T47D (cell line): ENCODE measurements at regions not wholly inside any gene's neighbourhood (a gene's known extent, or its start where the extent isn't known, plus 50 kb on each side); places are given as distances from the start of the nearest gene placed in this dataset.

ENCODE experiments used
- DNase-seq, 2 experiments: peaks; one replicate each; pipeline versions ENCODE4 v3.0.0 to v3.0.0-alpha.2; 2011 to 2012; ENCODE audit warnings: low read depth in 1 of 2, low spot score in 1 of 2
- JUND ChIP-seq: IDR thresholded peaks from 2 replicates; pipeline ENCODE4 v1.6.1; 2012; ENCODE audit warnings: low read depth
- in situ Hi-C: cut with HindIII; loops from 2 replicates; pipeline ENCODE4 v1.10.0; 2016; ENCODE audit warnings: low sequenced_read_pairs, low pct_unique_long_range_greater_than_20kb

DNA sequence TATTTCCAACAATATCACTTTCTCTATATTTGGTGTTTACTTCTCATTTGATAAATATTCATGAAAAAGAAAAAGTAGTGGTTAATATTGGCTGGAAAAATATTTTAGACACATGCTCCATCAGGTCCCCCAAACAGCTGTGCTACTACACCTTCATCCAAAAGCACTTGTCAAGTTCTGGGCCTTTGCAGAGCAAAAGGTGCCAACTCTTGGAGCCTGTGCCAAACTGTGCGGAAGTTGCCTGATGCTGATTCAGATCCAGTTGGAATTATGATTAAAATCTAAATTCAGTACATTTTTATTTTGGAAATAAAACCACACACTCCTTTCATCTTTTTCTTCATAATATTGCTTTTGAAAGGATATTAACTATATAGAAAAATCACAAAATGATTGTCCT, 1497.4 kb upstream of the CADM2 start:
- in situ Hi-C loops = no loop called here
- no peak for DNase-seq
- no peak for TF ChIP-seq JUND

DNA sequence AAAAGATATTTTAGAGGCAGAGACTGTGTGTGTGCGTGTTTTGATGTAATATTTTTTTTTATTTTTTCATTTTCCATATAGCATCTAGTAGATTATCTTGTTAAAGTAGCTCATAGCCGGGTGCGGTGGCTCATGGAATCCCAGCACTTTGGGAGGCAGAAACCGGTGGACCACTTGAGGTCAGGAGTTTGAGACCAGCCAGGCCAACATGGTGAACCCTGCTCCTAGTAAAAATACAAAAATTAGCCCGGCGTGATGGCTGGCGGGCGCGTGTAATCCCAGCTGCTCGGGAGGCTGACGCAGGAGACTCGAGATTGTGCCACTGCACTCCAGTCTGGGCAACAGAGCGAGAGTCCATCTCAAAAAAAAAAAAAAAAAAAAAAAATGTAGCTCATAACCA, 1481.2 kb upstream of the CADM2 start:
- no peak for TF ChIP-seq JUND
- DNase-seq = no peak
- in situ Hi-C loops = no loop called here

DNA sequence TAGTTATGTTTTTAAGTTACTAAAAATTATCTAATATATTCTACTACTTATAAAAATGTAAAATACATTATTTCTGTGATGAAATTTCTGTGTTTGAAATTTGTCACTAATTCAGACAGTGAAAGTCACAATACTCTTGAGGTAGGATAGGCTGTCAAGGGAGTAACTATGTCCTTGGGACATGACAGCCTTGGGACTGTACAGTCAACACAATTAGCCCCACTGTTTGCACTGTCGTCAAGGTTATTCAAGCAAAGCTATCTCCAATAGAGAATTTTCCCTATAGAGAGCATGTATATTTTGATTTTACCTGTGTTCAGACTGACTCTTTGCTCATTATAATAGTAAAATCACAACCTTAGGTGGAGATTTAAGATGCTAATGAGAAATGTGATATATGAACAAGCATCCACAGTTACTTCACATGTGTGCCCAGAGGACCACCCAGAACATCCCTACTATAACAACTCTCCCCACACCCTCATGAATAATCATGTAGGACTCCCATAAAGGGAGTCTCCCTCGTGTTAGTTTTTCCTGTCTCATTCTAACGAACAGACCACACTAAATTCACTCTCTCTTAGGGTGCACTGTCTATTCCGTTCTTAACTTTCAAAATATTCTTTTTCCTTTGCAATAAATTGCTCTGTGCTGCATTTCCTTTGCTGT, 1476.3 kb upstream of the CADM2 start:
- no peak for DNase-seq
- no peak for TF ChIP-seq JUND
- in situ Hi-C loops = no loop called here

DNA sequence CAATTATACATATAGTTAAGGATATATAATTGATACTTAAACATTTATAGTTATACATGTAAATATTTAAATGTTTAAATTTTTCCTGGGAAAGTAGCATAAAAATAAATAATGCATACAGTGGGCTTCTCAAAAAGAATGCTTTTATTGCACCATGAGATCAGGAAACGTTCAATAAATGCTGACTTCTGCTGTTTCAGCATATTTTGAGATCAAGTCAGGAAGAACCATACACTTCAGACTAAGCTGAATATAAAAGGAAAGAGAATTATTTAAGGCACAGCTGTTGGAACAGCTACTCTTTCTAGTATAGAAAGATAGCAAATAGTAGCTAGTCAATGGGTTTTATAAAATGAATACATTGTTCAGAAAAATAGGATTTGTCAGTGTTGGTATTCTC, 1462.3 kb upstream of the CADM2 start:
- no peak for TF ChIP-seq JUND
- DNase-seq = no peak
- in situ Hi-C loops = no loop called here

DNA sequence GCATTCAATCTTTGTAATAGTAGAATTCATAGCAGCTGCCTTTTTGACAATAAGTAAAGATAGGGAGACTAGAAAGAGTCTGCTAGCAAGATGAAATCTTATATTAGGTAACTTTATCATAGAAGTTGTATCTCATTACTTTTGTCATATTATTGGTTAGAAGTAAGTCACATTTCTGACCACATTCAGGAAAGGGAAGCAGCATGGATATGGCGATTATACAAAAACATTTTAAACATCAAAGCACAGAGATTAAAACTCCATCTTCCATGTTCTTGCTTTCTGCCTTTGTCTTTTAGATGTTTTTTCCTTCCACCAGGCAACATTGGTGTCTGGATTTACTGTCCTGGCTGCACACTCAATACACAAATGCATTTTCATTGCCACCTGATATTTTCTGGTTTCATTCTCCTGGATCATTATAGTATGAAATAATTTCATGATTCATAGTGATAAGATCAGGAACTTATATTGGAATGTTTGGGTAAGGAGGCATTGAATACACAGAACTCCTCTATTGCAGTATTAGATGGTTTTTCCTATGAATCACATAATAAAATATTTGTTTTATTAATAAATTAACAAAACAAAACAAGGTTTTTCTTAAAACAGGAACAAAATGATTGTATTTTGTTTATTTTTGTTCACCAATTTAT, 1460.3 kb upstream of the CADM2 start:
- in situ Hi-C loops = no loop called here
- no peak for DNase-seq

DNA sequence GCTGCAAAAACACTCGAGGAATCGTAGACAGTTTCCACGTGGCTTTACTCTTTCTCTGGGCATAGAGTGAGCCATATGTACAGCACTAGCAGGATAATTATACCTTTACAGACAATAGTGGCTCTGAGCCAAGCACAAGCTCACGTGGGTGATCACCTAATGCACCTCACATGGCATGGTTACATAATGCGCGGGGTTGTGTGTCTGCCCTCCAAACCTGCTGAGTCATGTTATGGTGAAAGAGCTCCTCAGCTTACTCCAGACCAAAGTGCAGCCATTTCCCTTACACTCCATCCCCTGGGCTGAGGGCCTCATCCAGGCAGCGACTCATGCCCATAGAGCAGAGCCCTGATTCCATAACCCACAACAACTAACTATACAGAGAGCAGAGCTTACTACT, 1458.4 kb upstream of the CADM2 start:
- no peak for TF ChIP-seq JUND
- peak in 1 of 2 experiments; percentile 7 for DNase-seq
- in situ Hi-C loops = no loop called here

More for the DNA sequence above, 1460.3 kb upstream of the CADM2 start:
- TF ChIP-seq JUND = no peak

DNA sequence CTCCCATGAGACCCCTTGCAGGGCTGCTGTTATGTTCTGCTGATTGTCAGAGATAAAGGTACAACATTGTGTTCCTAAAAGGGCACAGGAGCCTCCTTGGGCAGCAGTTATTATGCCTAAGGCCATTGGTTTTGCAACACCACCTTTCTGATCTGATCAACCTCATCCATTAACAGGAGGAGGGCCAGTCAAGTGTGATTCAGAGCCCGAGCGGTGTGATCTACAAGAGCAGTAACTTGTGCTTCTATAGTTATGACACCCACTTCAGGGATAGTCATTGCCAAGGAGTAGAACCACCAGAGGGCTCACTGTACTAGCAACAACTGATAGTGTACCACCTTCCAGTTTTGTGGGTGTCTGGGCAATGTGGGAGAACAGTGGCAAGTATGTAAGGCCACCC, 1457.9 kb upstream of the CADM2 start:
- in situ Hi-C loops = no loop called here
- no peak for DNase-seq
- no peak for TF ChIP-seq JUND

DNA sequence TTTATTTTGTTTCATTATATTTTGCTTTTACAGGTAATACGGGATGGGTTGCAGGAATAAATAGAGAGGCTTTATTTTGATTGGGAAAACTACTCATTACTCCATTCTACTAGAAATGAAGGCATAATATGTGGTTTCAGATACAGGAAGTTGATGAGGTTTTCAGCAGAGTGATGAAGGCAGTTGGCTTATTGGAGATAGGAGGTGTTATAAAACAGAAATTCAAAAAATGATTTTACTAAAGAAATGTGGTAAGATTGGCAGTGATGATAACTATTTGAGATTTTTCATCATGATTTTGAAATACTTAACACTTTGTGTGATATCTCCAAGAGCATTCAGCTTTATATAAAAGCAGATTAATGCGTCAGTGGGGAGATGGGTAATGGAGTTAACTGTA, 1445.7 kb upstream of the CADM2 start:
- no peak for DNase-seq
- TF ChIP-seq JUND = no peak
- in situ Hi-C loops = no loop called here

DNA sequence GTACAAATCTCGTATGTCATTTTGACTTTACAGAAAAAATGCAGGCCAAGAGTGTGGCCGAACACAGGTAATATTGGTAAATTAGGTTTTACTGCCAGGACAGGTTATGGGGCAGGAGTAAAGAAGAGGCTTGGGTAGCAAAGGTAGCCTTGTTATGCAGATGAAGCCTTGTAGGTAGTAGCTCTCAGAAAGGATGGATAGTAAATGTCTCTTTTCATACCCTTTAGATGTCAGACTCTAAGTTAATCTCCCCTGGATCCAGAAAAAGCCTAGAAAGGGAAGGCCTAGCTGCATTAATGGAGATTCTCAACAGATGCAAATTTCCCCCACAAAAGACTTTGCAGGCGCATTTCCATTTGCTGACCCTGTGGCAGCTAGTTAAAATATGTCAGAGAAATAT, 1445.1 kb upstream of the CADM2 start:
- no peak for TF ChIP-seq JUND
- no peak for DNase-seq
- in situ Hi-C loops = no loop called here

DNA sequence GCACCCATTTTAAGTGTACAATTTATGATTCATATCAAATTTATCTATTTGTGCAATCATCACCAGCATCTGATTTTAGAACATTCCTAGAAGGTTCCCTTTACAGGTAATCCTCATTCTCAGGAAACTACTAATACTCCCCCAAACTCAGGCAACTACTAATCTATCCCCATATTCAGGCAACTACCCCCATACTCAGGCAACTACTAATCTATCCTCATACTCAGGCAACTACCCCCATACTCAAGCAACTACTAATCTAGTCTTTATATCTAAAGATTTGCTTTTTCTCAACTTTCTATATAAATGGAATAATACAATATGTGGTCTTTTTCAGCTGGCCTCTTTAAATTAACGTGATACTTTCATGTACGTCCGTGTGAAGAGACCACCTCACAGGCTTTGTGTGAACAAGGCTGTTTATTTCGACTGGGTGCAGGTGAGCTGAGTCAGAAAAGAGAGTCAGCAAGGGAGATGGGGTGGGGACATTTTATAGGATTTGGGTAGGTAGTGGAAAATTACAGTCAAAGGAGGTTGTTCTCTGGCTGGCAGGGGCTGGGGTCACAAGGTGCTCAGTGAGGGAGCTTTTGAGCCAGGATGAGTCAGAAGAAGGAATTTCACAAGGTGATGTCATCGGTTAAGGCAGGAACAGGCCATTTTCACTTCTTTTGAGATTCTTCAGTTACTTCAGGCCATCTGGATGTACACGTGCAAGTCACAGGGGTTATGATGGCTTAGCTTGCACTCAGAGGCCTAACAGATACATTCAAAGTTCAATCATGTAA, 1444.5 kb upstream of the CADM2 start:
- DNase-seq = no peak
- in situ Hi-C loops = no loop called here
- no peak for TF ChIP-seq JUND

DNA sequence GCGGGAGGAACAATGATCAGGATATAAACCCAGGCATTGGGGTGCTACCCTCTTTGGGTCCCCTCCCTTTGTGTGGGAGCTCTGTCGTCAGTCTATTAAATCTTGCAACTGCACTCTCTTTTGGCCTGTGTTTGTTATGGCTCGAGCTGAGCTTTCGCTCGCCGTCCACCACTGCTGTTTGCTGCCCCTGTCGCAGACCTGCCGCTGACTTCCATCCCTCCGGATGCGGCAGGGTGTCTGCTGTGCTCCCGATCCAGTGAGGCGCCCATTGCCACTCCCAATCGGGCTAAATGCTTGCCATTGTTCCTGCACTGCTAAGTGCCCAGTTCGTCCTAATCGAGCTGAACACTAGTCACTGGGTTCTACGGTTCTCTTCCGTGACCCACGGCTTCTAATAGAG, 1443.7 kb upstream of the CADM2 start:
- in situ Hi-C loops = no loop called here
- no peak for DNase-seq
- TF ChIP-seq JUND = no peak

DNA sequence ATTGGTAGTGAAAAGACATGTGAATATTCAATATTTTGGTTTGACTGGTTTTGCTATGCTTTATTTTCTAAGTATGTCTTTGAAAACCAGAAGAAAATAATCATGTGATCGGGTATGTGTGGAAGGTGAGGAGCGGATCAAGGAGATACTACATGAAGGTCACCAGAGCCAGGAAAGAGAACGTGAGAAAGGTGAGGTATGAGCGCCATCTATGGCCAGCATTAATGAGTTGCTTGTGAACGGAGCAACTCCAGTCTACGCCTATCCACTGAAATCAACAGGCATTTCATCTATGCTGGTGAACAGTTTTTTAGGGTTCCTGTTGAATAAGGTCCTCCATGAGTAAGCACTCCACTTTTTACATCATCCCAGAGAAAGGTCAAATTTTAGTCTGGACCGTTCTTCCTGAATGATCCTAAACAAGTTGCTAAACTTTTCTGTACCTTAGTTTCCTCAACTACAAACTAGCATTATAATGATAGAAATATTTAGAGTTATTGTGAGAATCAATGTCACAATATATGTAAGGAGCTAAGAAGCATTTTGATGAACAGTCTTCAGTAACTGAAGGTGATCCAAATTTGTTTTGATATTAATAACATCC, 1435.2 kb upstream of the CADM2 start:
- in situ Hi-C loops = no loop called here
- DNase-seq = peak; percentile 5 to 74
- no peak for TF ChIP-seq JUND

DNA sequence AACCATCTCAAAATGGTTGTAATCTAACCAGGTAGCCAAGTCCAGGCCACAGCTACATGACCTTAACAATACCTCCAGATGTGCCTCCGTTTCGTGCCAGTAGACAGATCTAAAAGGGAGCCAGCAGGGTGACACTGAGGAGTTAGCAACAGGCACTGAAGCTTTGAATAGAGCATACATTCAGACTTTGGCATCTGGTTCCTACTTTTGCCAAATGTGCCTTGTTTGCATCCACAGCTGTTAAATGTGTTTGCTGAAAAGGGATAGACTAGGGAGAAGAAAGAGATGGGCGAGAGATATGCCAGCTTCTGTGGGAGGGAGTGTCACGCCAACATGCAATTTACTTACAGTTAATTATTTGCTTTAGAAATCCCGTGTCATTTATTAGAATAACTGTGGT, 1433.9 kb upstream of the CADM2 start:
- no peak for DNase-seq
- no peak for TF ChIP-seq JUND
- in situ Hi-C loops = no loop called here
